Activated effector memory CD4-positive, alpha-beta T cell treated with anti-CD3 and anti-CD28 coated beads, Interleukin-2, amount 50 U/mL, for 16 hours (primary cell): ENCODE measurements at regions not wholly inside any gene's neighbourhood (a gene's known extent, or its start where the extent isn't known, plus 50 kb on each side); places are given as distances from the start of the nearest gene placed in this dataset.
"Not testable (repeated sequence)": the region's sequence is repeated elsewhere in the genome, so short reads cannot be mapped to it uniquely, and the experiment has no call there.

ENCODE experiments used
- DNase-seq: peaks from one replicate; pipeline ENCODE4 v3.0.0-alpha.2; 2020

DNA sequence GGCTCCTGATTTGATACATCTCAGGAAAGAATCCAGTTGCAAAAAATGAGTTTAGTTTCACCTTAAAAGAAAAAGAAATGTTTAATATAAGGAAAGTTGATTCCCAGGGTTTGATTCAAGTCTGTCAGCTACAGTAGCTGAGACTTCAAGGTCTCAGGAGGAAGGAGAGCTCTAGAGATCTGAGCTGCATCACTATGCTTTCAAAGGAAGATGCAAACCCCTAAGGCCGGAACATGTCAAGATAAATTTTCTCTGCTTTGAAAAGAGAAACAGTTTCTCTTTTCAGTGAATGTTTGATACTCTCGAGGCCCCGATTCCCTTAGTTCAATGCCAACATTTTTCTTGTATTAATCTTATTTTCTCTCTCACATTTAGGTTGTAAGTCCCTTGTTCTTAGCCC is 128.6 kb downstream of the RGPD3 start:
- no peak for DNase-seq

DNA sequence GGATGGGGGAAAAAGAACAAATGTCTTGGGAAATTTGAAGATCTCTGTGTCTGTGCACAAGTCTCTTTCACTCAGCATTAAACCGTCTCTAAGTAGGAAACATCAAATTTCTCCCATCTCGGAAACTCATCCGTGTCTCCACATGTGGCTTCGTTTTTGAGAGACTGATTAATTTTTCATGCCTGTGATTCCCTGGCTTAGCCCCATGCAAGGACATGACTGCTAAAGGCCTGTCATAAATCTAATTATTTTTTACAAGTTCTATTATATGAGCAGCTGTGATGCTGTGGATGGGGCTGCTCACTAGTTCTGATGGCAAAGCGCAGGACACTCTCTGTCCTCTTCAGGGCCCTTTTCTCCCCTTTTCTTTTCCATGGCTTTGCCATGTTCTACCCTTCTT is 129.1 kb downstream of the RGPD3 start:
- no peak for DNase-seq

DNA sequence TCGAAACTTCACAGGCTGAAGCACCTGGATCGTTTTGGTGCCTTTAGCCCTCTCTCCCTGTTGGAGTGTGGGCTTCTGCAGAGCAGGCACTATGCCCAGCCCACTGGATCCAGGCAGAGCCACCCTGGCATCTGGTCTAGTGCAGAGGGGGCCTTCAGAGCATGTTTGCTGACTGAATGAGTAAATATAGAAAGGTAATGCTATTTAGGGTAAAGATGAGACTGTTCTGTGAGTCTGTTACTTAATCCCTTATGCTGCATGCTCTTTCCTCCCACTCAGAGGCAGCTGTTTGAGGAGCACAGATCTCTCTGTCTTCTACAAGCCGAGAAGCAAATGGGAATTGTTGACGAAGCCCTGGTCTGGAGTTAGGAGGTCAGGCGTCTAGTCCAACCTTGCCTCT is 130.2 kb downstream of the RGPD3 start:
- no peak for DNase-seq

DNA sequence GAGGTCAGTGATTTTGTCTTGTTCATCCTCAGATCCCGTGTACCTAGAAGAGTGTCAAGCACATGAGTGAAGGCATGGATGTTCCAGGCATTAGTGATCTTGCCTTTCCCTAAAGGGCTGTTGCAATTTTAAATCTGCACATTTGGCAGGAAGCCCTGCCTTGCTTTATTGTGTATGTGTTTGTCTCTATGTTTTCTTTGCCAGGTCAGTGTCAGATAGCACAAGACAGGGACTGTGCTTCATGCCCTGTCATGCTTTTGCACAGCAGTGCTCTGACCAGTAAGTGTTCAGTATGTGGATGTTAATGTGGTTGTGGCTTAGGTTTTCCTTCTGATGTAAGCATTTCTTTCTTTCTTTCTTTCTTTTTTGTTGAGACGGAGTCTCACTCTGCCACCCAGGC is 131.5 kb downstream of the RGPD3 start:
- no peak for DNase-seq

DNA sequence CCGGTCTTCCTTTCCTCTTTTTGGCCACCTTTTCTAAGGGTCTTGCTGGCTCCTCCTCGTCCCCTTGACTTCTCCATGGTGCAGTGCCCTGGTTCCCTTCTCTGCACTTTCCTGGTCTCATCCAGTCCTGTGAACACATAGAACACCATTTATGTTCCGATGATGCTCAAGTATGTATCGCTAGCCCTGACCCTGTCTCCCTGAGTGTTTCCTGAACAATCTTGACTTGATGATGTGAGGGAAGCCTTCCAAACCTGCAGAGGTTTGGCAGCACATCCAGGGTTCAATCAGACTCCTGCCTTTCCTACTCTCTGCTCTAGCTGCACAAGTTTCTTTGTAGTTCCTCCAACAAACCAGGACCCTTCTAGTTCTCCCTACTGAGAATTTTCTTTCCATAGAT is 132.1 kb downstream of the RGPD3 start:
- no peak for DNase-seq

DNA sequence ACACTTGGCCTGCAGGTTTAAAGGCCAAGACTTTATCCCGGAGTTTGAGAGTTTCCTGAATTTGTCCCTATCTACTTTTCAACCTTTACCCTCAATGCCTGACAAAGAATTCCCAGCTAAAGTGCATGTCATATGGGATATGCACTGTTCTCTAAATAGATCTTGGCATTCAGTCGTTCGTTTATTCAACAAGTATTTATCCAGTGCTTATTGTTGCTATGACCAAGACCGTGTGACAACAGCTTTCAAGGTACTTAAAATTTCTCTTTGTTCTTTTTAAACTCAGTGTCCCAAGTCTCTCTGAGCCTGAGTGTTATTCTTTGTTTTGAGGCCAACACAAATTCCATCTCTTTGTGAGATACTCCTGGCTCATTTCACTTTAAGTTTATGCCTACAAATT is 133.4 kb downstream of the RGPD3 start:
- DNase-seq, result no peak

DNA sequence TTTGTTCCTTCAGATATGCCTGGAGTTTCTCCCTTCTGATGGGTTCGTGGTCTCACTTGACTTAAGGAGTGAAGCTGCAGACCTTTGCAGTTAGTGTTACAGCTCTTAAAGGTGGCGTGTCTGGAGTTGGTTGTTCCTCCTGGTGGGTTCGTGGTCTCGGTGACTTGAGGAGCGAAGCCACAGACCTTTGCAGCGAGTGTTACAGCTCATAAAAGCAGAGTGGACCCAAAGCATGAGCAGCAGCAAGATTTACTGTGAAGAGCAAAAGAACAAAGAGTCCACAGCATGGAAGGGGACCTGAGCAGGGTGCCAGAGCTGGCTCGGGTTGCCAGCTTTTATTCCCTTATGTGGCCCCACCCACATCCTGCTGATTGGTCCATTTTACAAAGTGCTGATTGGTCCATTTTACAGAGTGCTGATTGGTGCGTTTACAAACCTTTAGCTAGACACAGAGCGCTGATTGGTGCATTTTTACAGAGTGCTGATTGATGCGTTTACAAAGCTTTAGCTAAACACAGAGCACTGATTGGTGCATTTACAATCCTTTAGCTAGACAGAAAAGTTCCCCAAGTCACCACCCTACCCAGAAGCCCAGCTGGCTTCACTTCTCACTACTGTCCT is 134.8 kb downstream of the RGPD3 start:
- DNase-seq, result not testable (repeated sequence)

DNA sequence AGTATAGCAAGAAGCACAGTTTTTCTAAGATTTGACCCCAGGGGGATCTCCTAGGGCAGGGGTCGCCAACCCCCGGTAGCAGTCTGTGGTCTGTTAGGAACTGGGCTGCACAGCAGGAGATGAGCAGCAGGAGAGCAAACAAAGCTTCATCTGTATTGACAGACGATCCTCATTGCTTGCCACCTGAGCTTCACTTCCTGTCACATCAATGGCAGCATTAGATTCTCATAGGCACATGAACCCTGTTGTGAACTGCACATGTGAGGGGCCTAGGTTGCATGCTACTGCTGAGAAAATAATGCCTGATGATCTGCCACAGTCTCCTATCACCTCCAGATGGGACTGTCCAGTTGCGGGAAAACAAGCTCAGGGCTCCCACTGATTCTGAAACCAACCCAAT is 136.2 kb downstream of the RGPD3 start:
- no peak for DNase-seq

DNA sequence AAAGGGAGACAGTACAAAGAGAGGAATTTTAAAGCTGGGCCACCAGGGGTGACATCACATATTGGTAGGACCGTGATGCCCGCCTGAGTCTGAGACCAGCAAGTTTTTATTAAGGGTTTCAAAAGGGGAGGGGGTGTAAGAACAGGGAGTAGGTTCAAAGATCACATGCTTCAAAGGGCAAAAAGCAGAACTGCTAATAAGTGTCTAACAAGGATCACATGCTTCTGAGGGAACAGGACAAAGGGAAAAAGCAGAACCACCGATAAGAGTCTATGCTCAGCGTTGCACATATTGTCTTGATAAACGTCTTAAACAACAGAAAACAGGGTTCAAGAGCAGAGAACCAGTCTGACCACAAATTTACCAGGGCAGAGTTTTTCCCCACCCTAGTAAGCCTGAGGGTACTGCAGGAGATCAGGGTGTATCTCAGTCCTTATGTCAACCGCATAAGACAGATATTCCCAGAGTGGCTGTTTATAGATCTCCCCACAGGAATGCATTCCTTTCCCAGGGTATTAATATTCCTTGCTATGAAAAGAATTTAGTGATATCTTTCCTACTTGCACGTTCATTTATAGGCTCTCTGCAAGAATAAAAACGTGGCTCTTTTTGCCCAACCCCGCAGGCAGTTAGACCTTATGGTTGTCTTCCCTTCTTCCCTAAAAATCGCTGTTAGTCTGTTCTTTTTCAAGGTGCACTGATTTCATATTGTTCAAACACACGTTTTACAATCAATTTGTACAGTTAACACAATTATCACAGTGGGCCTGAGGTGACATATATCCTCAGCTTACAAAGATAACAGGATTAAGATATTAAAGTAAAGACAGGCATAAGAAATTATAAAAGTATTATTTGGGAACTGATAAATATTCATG is 136.5 kb upstream of the UXS1 start:
- DNase-seq, result not testable (repeated sequence)

DNA sequence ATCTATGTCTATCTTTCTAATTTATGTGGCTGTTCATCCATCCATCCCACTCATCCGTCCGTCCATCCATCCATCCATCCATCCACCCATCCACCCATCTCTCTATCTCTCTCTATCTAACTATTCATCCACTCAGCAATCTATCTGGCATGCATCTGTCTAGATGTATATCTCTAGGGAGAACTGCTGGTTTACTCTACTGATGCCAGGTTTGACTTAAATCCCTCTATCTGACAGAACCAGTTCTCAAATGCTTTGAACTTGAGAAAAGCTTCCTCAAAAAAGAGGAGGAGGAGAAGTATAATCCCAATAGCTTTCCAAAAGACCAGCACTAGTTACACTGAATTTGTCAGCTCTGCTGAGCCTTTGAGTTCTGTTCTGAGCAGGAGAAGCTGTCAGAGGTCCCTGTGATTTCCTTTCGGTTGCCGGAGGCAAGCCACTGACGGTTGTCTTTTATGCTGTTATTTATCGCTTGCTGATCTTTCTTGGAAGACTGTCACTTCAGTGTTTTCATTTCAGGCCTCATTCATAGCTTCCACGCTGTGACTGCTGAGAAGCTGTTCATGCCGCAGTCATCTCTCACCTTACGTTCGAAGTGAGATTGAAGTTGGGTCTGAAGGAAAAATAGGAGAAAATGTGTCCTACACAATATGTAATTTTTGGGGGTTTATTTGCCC is 129.4 kb upstream of the UXS1 start:
- DNase-seq, result no peak

DNA sequence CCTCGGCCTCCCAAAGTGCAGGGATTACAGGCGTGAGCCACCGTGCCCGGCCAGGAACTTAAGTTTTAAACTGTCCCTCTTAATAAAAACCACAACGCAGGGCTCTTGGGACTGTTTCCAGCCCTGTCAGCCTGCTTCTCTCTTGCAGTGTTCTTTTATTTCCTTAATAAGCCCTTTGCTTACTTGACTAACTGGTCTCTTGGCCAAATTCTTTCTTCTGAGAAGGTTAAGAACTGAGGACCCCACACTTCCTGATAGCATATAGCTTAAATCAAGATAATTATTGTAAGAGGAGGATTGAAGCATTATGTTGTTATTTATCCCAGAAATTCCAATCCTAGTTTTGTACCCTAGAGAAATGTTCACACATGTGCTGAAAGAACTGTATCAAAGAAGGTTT is 128.2 kb upstream of the UXS1 start:
- DNase-seq, result no peak

DNA sequence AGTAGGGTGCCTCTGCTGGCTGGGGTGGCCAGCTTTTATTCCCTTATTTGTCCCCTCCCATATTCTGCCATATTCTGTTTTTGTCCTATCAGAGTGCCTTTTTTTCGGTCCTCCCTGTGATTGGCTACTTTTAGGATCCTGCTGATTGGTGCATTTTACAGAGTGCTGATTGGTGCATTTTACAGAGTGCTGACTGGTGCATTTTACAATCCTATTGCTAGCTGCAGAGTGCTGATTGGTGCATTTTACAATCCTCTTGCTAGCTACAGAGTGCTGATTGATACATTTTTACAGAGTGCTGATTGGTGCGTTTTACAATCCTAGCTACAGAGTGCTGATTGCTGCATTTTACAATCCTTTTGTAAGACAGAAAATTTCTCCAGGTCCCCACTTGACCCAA is 126.3 kb upstream of the UXS1 start:
- DNase-seq, result not testable (repeated sequence)

DNA sequence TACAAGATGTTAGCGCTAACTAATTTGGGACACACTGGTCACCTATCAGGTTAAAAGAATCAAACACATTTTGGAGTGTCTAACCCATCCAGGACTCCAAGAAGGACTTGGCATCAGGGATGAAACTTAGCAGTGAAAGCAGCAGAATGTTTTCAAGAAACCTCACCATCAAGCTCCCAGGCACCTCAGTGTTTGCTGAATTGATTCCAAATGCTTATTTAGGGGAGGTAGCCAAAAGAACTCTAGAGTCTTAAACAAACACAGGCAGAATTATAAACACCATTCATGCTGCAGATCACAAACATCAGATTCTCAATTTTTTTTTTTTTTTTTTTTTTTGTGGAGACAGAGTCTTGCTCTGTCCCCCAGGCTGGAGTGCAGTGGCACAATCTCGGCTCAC is 122.8 kb upstream of the UXS1 start:
- no peak for DNase-seq

DNA sequence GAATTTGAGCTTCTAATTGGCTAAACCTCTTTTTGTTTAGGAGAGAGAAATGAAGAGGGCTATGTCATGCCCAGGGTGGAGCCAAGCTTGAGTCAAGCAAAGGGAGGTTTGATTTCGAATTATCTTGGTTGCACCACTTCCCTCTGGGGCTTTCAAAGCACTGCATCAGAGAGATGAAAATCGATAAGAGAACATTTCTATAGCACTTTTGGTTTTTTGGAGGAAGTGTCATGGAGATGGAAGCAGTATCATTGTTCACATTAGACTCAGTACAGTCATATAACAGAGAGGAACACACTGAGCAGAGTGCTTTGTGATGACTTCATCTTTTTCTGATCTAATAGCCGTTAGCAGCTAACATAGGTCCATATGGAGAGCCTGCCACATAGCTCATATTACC is 120.3 kb upstream of the UXS1 start:
- DNase-seq, result no peak

DNA sequence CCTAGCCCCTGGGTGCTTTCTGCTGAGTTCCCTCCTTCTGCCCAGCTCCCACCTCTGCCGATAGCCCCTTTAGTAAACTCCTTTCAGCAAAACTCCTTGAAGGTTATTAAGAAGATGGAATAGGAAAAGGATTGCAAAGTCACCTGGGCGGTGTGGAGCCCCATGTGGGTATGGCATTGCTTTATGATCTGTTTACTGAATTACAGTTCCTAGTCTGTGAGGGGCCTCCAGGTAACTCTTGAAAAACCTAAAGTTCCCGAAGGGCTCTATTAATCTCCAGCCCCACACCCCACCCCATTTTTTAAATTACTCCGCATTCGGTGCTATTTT is 116.9 kb upstream of the UXS1 start:
- DNase-seq, result no peak

DNA sequence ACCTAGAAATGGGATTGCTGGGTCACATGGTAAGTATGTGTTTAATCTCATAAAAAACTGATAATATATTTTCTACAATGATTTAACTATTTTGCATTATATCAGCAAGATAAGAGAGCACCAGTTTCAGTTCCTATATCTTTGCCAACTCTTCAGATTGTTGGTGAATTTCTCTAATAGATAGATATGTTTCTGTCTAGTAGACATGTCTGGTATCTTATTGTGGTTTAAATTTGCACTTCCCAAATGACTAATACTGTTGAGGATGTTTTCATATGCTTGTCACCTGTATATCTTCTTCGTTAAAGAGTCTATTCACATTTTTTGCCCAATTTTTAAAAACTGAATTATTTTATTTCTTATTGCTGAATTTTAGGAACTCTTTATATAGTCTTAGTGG is 113.8 kb upstream of the UXS1 start:
- DNase-seq, result no peak

DNA sequence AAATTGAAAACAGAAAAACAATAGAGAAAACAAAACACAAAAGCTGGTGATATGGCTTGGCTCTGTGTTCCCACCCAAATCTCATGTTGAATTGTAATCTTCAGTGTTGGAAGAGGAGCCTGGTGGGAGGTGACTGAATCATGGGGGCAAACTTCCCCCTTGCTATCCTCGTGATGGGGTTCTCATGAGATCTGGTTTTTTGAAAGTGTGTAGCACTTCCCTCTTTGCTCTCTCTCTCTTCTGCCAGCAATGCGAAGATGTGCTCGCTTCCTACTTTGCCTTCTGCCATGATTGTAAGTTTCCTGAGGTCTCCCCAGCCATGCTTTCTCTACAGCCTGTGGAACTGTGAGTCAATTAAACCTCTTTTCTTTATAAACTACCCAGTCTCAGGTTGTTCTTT is 112.3 kb upstream of the UXS1 start:
- DNase-seq, result no peak

DNA sequence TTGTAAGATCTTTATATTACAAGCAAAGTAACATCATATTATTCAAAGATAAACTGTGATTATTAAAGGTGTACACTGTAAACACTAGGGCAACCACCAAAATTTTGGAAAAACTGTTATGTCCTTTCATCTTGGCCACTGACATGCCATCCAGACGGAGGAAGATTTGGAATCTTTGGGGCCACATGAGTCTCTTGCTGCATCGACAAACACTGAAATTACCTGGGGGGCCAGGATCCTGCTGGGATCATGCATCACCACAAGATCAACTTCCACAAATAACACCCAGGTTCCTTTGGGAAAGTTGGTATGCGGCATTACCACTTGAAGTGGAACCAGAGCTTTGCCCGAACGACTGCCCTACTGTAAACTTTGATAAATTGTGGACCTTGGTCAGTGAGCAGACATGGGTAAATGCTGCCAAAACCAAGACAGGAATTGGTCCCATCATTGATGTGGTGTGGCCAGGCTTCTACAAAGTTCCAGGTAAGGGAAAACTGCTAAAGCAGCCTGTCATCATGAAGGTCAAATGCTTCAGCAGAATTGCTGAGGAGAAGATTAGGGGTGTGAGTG is 110.6 kb upstream of the UXS1 start:
- DNase-seq, result no peak

DNA sequence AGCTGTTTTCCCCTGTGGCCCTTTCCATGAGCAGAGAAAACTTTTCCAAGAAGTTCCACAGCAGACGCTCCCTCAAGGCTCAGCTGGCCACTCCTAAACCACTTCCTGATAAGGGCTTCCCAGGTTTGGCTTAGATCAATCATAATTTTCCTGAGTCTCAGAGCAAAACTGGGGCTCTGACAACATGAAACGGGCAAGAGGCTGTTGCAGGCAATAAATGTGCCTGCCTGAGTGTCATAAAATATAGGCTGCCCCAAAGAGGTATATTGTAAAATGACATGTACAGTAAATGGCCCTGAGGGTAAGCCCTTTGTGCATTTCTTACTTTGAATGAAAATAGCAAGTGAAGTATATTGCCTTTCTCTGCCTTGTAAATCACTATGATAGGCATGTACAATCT is 105.6 kb upstream of the UXS1 start:
- no peak for DNase-seq

DNA sequence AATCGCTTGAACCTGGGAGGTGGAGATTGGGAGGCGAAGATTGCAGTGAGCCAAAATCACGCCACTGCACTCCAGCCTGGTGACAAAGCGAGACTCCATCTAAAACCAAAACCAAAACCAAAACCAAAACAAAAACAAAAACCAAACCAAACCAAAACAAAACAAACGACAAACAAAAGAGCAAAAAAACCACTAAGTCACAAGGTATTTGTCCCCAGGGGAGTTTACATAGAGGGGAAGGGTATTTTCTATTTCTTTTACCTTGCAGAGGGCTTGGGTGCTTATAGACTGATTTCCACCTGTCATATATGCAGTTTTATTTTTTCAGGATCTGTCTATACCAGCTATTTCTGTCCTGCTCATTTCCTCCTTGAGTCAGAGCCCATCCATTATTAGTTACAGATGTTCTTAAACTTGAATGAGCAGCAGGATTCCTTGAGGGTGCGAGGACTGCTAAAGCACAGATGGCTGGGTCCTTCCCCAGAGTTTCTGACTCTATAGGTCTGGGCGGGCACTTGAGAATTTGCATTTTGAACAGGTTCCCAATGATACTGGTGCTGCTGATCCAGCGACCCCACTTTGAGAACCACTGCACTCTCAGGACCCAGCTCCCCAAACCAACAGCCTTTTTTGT is 102.2 kb upstream of the UXS1 start:
- DNase-seq, result no peak

DNA sequence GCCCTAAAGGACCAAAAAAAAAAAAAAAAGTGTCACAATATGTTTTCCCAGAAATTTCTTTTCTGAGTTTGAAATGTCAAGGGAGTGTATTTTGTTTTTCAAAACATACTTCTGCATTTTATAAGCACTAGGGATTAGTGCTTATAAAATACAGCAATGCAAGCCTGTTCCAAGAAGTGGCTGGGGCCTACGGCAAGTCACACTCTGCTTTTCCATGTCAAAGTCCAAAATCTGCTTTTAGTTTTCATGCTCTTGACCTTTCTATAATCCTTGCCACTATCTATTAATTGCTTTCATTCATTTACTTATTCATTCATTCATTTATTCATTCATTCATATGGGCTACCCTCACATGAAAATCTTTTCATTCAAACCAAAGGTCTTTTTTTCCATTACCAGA is 100.1 kb upstream of the UXS1 start:
- no peak for DNase-seq

DNA sequence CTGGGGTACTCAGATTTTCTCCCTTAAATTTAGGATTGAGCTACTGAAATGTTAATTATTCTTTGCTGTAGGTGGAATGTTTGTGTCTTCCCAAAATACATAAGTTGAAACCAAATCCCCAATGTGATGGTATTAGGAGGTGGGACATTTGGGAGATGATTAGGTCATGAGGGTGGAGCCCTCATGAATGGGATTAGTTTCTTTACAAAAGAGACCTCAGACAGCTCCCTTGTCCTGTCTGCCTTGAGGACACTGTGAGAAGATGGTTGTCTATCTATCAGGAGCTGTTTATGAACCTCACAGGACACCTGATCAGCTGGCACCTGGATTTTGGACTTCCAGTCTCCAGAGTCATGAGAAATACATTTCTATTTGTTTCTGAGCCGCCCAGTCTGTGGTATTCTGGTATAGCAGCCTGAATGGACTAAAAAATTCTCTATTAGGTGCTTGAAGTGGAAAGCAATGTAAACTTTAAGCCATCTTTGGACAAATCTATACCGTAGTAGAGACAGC is 99.2 kb upstream of the UXS1 start:
- DNase-seq, result no peak

DNA sequence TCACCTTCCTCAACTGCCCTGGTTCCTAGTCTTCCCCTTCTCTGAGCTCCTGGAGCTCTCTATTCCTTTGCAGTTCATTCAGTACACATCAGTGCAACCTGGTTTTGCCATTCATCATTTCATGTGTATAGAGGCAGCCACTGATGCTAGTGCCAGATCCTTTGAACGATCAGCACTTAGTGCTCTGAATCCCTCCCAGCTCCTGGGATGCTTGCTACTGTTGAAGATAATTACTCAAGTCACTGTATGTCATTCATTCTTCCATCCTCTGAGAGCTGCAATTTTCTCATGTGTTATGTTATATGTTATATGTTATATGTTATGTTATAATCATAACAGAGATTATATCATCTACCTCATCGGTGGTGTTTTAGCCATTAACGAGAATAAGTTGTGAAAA is 98.5 kb upstream of the UXS1 start:
- DNase-seq, result no peak
